HepG2 (cell line): ENCODE measurements at regions not wholly inside any gene's neighbourhood (a gene's known extent, or its start where the extent isn't known, plus 50 kb on each side); places are given as distances from the start of the nearest gene placed in this dataset.

Source experiments
- ATAC-seq: fragments of 200-7000 bp; cut with Tn5 transposase; 3 replicates; pipeline ENCODE4 v1.9.1; 2020; ENCODE audit warnings: mild to moderate bottlenecking, moderate library complexity
- BruUV-seq: library from RNA; stranded (reverse); fragments of 400-500 nt; replicated peaks from 2 replicates; lab custom pipeline; 2021; lab: Mats Ljungman, UMichigan
- CTCF ChIA-PET: fragments of 300-600 bp; formaldehyde crosslinking; extraction: SDS; loops from one replicate; lab custom pipeline; 2021; ENCODE audit warnings: low total read pairs, inconsistent platforms, low intra/inter-chr PET ratio; lab: Yijun Ruan, JAX
- POLR2A ChIA-PET: fragments of 350-600 bp; sonication (Branson Sonifier 250); formaldehyde crosslinking; loops from one replicate; lab custom pipeline; 2020; ENCODE audit warnings: antibody characterized with exemption, inconsistent platforms; lab: Yijun Ruan, JAX
- DNase-seq: peaks from one replicate; pipeline ENCODE4 v3.0.0-alpha.2; 2015; ENCODE audit warnings: low spot score
- FAIRE-seq: peaks from 3 replicates; lab custom pipeline; 2011; peaks lifted over from hg19 to GRCh38; lab: Jason Lieb, UNC
- H2AFZ ChIP-seq: one replicate; pipeline ENCODE4 v1.6.1; 2011; ENCODE audit warnings: low read length, inconsistent platforms
- H3K27ac ChIP-seq: fragments of 300-600 bp; 3 replicates; pipeline ENCODE4 v1.8.0; 2011; ENCODE audit warnings: mixed run types, mild to moderate bottlenecking, mixed read lengths, low read length, inconsistent platforms; ENCODE audit not compliant: insufficient read depth; ENCODE audit errors: extremely low read length
- H3K27me3 ChIP-seq, 2 experiments: fragments of 200-600 bp in 1 of 2; 2 replicates in 1 of 2; 3 replicates in 1 of 2; pipeline versions ENCODE4 v1.6.0 to v1.8.0; 2011; ENCODE audit warnings: low read length in 2 of 2, mild to moderate bottlenecking in 2 of 2, moderate library complexity in 2 of 2, inconsistent platforms in 1 of 2; ENCODE audit not compliant: insufficient read depth in 2 of 2, control insufficient read depth in 1 of 2
- H3K36me3 ChIP-seq, 2 experiments: fragments of 200-600 bp in 1 of 2; replicated peaks in 1 of 2; 2 replicates in 1 of 2; 3 replicates in 1 of 2; pipeline versions ENCODE4 v1.5.1 to v1.8.0; 2011; ENCODE audit warnings: low read length in 2 of 2, inconsistent platforms in 1 of 2; ENCODE audit not compliant: insufficient read depth in 2 of 2, control insufficient read depth in 1 of 2
- H3K4me1 ChIP-seq: 2 replicates; pipeline ENCODE4 v1.5.1; 2012; ENCODE audit warnings: low read length, inconsistent platforms; ENCODE audit not compliant: insufficient read depth
- H3K4me2 ChIP-seq: 2 replicates; pipeline ENCODE4 v1.6.0; 2011; ENCODE audit warnings: low read depth, low read length, inconsistent platforms
- H3K4me3 ChIP-seq, 3 experiments: fragments of 200-600 bp in 1 of 3; sonication (generic), shearing (Covaris generic) in 1 of 3; replicated peaks in 1 of 3; 2 replicates each; pipeline ENCODE4 v1.5.1; 2011 to 2016; ENCODE audit warnings: low read length in 3 of 3, inconsistent platforms in 2 of 3, low read depth in 2 of 3, mild to moderate bottlenecking in 2 of 3, control low read depth in 1 of 3, mixed read lengths in 1 of 3; ENCODE audit not compliant: insufficient read depth in 1 of 3
- H3K79me2 ChIP-seq: one replicate; pipeline ENCODE4 v1.6.1; 2011; ENCODE audit warnings: low read length, inconsistent platforms; ENCODE audit not compliant: insufficient read depth
- H3K9ac ChIP-seq: 2 replicates; pipeline ENCODE4 v1.6.0; 2011; ENCODE audit warnings: mild to moderate bottlenecking, low read depth, low read length, inconsistent platforms; ENCODE audit not compliant: insufficient read depth
- H3K9me3 ChIP-seq: 2 replicates; pipeline ENCODE4 v1.5.1; 2012; ENCODE audit warnings: mild to moderate bottlenecking, low read length
- H4K20me1 ChIP-seq: 2 replicates; pipeline ENCODE4 v1.6.0; 2011; ENCODE audit warnings: inconsistent platforms, mild to moderate bottlenecking, low read length, moderate library complexity; ENCODE audit not compliant: insufficient read depth
- DNMT1 ChIP-seq: sonication (generic); formaldehyde crosslinking; IDR thresholded peaks from 2 replicates; pipeline ENCODE4 v1.5.1; 2020; ENCODE audit warnings: mild to moderate bottlenecking, missing genetic modification reagents
- FLYWCH1 ChIP-seq: sonication (generic); formaldehyde crosslinking; IDR thresholded peaks from 2 replicates; pipeline ENCODE4 v1.8.1; 2023; ENCODE audit warnings: mild to moderate bottlenecking, missing genetic modification reagents
- HES4 ChIP-seq: sonication (generic); formaldehyde crosslinking; IDR thresholded peaks from 2 replicates; pipeline ENCODE4 v1.9.0; 2021; ENCODE audit warnings: mild to moderate bottlenecking, missing genetic modification reagents, borderline replicate concordance
- MTF2 ChIP-seq: sonication (generic); formaldehyde crosslinking; IDR thresholded peaks from 2 replicates; pipeline ENCODE4 v1.5.0; 2020; ENCODE audit warnings: missing genetic modification reagents, borderline replicate concordance
- SALL1 ChIP-seq: sonication (generic); formaldehyde crosslinking; IDR thresholded peaks from 2 replicates; pipeline ENCODE4 v1.8.0; 2022; ENCODE audit warnings: mild to moderate bottlenecking, missing genetic modification reagents
- SOX13 ChIP-seq, 3 experiments: fragments of 450-650 bp in 1 of 3; sonication (generic) in 1 of 3; formaldehyde crosslinking in 1 of 3; IDR thresholded peaks in 2 of 3; conservative IDR thresholded peaks in 1 of 3; 2 replicates each; pipeline versions ENCODE4 v1.5.0 to v1.6.1; 2016 to 2020; ENCODE audit warnings: antibody characterized with exemption in 1 of 3, mild to moderate bottlenecking in 1 of 3, missing compliant biosample characterization in 1 of 3, missing genetic modification reagents in 1 of 3, moderate library complexity in 1 of 3
- THAP9 ChIP-seq: sonication (generic); formaldehyde crosslinking; IDR thresholded peaks from 2 replicates; pipeline ENCODE4; 2020; ENCODE audit warnings: missing genetic modification reagents, mild to moderate bottlenecking, borderline replicate concordance
- ZNF367 ChIP-seq: sonication (generic); formaldehyde crosslinking; IDR thresholded peaks from 2 replicates; pipeline ENCODE4 v1.4.0; 2020; ENCODE audit warnings: missing genetic modification reagents, borderline replicate concordance
- WGBS: methylation state at CpG from one replicate; pipeline ENCODE4 v1.1.6; 2017; ENCODE audit warnings: low lambda C conversion rate; 5-methylcytosine and 5-hydroxymethylcytosine counted together
- in situ Hi-C: cut with HindIII; loops from 2 replicates; pipeline ENCODE4 v1.10.0; 2017; ENCODE audit warnings: low pct_unique_long_range_greater_than_20kb; ENCODE audit not compliant: extremely low pct_ligation_motif_present
- intact Hi-C: fragments of 100-400 bp; cut with micrococcal nuclease; formaldehyde crosslinking; loops from one replicate; pipeline ENCODE4 v1.10.0; 2022; ENCODE audit not compliant: unreplicated experiment
- TF ChIP-seq, protein P1 (sequence below): sonication (generic); formaldehyde crosslinking; IDR thresholded peaks from 2 replicates; pipeline ENCODE4 v1.4.0; 2020; ENCODE audit warnings: missing genetic modification reagents, borderline replicate concordance

GRCh38 chr20:60065741-60066437 lies 107.7 kb downstream of the CDH26 start:
- Histone ChIP-seq H3K4me1 (no peaks in the 10 kb centered on the region), H4K20me1 (no peaks in the 10 kb centered on the region), H3K27ac (no peak overlapping the region), H3K36me3 (no peaks in the 10 kb centered on the region), H3K4me3 (no peak overlapping the region), H3K4me2 (no peak overlapping the region), H2AFZ (no peak overlapping the region), H3K79me2 (no peaks in the 10 kb centered on the region), H3K9ac (no peak overlapping the region), H3K27me3 (peaks cover 7 to 59% of the 10 kb centered on the region in 2 experiments; a peak in 4 of 5 replicates), H3K9me3 (no peaks in the 10 kb centered on the region)
- in situ Hi-C loops (loop anchor here (25.0 kb wide), 1 partner anchor 1821 kb away; no protein-coding TSS in a partner anchor), intact Hi-C loops (no loop called here)
- 0% methylated on average over 5 of the region's 9 CpGs for WGBS
- BruUV-seq = no TSS peak
- ATAC-seq (no peak), FAIRE-seq (no peak), DNase-seq (no peak)
- no peak for TF ChIP-seq DNMT1 (CRISPR knock-in tag)
- TF ChIP-seq, protein P1, sequence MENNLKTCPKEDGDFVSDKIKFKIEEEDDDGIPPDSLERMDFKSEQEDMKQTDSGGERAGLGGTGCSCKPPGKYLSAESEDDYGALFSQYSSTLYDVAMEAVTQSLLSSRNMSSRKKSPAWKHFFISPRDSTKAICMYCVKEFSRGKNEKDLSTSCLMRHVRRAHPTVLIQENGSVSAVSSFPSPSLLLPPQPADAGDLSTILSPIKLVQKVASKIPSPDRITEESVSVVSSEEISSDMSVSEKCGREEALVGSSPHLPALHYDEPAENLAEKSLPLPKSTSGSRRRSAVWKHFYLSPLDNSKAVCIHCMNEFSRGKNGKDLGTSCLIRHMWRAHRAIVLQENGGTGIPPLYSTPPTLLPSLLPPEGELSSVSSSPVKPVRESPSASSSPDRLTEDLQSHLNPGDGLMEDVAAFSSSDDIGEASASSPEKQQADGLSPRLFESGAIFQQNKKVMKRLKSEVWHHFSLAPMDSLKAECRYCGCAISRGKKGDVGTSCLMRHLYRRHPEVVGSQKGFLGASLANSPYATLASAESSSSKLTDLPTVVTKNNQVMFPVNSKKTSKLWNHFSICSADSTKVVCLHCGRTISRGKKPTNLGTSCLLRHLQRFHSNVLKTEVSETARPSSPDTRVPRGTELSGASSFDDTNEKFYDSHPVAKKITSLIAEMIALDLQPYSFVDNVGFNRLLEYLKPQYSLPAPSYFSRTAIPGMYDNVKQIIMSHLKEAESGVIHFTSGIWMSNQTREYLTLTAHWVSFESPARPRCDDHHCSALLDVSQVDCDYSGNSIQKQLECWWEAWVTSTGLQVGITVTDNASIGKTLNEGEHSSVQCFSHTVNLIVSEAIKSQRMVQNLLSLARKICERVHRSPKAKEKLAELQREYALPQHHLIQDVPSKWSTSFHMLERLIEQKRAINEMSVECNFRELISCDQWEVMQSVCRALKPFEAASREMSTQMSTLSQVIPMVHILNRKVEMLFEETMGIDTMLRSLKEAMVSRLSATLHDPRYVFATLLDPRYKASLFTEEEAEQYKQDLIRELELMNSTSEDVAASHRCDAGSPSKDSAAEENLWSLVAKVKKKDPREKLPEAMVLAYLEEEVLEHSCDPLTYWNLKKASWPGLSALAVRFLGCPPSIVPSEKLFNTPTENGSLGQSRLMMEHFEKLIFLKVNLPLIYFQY (CRISPR knock-in tag) = no peak
- POLR2A ChIA-PET = no interaction called here
- CTCF ChIA-PET = no interaction called here

GRCh38 chr20:60066438-60066823 lies 108.2 kb downstream of the CDH26 start:
- FAIRE-seq (no peak), DNase-seq (no peak), ATAC-seq (no peak)
- H3K4me3 ChIP-seq = no peak overlapping the region
- no peak overlapping the region for H3K4me2 ChIP-seq
- no peak overlapping the region for H2AFZ ChIP-seq
- H4K20me1 ChIP-seq = no peaks in the 10 kb centered on the region
- no peaks in the 10 kb centered on the region for H3K79me2 ChIP-seq
- H3K9me3 ChIP-seq = no peaks in the 10 kb centered on the region
- BruUV-seq = no TSS peak
- in situ Hi-C loops (loop anchor here (25.0 kb wide), 1 partner anchor 1821 kb away; no protein-coding TSS in a partner anchor), intact Hi-C loops (no loop called here)
- peaks cover 7 to 54% of the 10 kb centered on the region in 2 experiments; a peak in 4 of 5 replicates for H3K27me3 ChIP-seq
- H3K36me3 ChIP-seq = no peaks in the 10 kb centered on the region
- CTCF ChIA-PET = no interaction called here
- H3K4me1 ChIP-seq = no peaks in the 10 kb centered on the region
- no peak overlapping the region for H3K27ac ChIP-seq
- POLR2A ChIA-PET = no interaction called here
- WGBS = 6% methylated on average over 7 of the region's 7 CpGs
- no peak overlapping the region for H3K9ac ChIP-seq
- TF ChIP-seq ZNF367 (CRISPR knock-in tag) (no peak), FLYWCH1 (CRISPR knock-in tag) (no peak), SOX13 (IDR thresholded peaks at IDR 0.05) (no peak), SOX13 (CRISPR knock-in tag; conservative IDR thresholded peaks at IDR 0.05 in 1 of 2, IDR thresholded peaks at IDR 0.05 in 1 of 2) (no peak), SALL1 (no peak), THAP9 (CRISPR knock-in tag) (no peak), MTF2 (no peak), HES4 (CRISPR knock-in tag) (no peak)
